Chondrocyte (in vitro differentiated cells): ENCODE measurements at regions not wholly inside any gene's neighbourhood (a gene's known extent, or its start where the extent isn't known, plus 50 kb on each side); places are given as distances from the start of the nearest gene placed in this dataset.

Experiments used
- DNase-seq: peaks from one replicate; pipeline ENCODE4 v3.0.0; 2021; ENCODE audit warnings: mixed read lengths, low spot score
- H3K27ac Mint-ChIP-seq: one replicate; pipeline ENCODE4 v1.8.0; 2021; ENCODE audit warnings: mild to moderate bottlenecking, moderate library complexity, mixed read lengths; ENCODE audit not compliant: unreplicated experiment
- H3K27me3 Mint-ChIP-seq: 2 replicates; pipeline ENCODE4 v1.8.0; 2021; ENCODE audit warnings: low read depth, mixed read lengths
- H3K36me3 Mint-ChIP-seq: 2 replicates; pipeline ENCODE4 v1.8.0; 2021; ENCODE audit warnings: low read depth, mixed read lengths
- H3K4me1 Mint-ChIP-seq: 2 replicates; pipeline ENCODE4 v1.8.0; 2021; ENCODE audit warnings: low read depth, mild to moderate bottlenecking, mixed read lengths
- H3K4me3 Mint-ChIP-seq: one replicate; pipeline ENCODE4 v1.8.0; 2021; ENCODE audit warnings: mild to moderate bottlenecking, moderate library complexity, mixed read lengths; ENCODE audit not compliant: unreplicated experiment
- H3K9me3 Mint-ChIP-seq: 2 replicates; pipeline ENCODE4 v1.8.0; 2021; ENCODE audit warnings: low read depth, mixed read lengths
- TF ChIP-seq, protein P1 (sequence below): fragments of 200-600 bp; sonication (generic); IDR thresholded peaks from 2 replicates; pipeline ENCODE4 v1.5.0; 2021; ENCODE audit warnings: antibody characterized with exemption, mild to moderate bottlenecking, moderate library complexity

- Mint-ChIP-seq H3K9me3 (no peaks in the 10 kb centered on the region), H3K4me3 (no peak overlapping the region), H3K27ac (no peak overlapping the region), H3K36me3 (no peaks in the 10 kb centered on the region), H3K27me3 (peaks cover 7% of the 10 kb centered on the region), H3K4me1 (no peaks in the 10 kb centered on the region)
- TF ChIP-seq, protein P1, sequence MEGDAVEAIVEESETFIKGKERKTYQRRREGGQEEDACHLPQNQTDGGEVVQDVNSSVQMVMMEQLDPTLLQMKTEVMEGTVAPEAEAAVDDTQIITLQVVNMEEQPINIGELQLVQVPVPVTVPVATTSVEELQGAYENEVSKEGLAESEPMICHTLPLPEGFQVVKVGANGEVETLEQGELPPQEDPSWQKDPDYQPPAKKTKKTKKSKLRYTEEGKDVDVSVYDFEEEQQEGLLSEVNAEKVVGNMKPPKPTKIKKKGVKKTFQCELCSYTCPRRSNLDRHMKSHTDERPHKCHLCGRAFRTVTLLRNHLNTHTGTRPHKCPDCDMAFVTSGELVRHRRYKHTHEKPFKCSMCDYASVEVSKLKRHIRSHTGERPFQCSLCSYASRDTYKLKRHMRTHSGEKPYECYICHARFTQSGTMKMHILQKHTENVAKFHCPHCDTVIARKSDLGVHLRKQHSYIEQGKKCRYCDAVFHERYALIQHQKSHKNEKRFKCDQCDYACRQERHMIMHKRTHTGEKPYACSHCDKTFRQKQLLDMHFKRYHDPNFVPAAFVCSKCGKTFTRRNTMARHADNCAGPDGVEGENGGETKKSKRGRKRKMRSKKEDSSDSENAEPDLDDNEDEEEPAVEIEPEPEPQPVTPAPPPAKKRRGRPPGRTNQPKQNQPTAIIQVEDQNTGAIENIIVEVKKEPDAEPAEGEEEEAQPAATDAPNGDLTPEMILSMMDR: no peak
- DNase-seq: no peak
Observed at GRCh38 chr2:53286345-53286744, 481.3 kb upstream of the CHAC2 start.

DNA sequence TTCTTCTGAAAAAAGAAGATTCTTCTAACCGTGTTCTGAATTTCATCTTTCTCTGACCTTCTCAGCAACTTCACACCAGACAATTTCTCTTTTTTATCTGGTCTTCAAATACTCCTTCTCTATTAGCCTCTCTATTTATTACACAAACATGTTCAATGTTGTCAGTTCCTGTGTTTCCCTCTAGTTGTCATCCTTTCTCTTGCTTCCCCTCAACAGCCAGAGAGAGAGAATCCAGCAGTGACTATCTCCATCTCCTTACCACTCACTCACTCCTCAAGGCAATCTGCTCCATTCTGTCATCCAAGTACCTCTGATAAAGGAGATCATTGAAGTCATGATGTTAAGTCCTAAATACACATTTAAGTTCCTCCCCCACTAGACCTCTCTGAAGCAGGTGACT is 491.9 kb upstream of the CHAC2 start:
- H3K36me3 Mint-ChIP-seq: no peaks in the 10 kb centered on the region
- H3K9me3 Mint-ChIP-seq: peaks cover 10% of the 10 kb centered on the region
- TF ChIP-seq, protein P1: no peak
- no peaks in the 10 kb centered on the region for H3K4me1 Mint-ChIP-seq
- peaks cover 26% of the 10 kb centered on the region for H3K27me3 Mint-ChIP-seq
- no peak for DNase-seq
- no peak overlapping the region for H3K4me3 Mint-ChIP-seq
- no peak overlapping the region for H3K27ac Mint-ChIP-seq

- no peak overlapping the region for H3K4me3 Mint-ChIP-seq
- no peaks in the 10 kb centered on the region for H3K4me1 Mint-ChIP-seq
- H3K36me3 Mint-ChIP-seq: no peaks in the 10 kb centered on the region
- peaks cover 12% of the 10 kb centered on the region for H3K27me3 Mint-ChIP-seq
- TF ChIP-seq, protein P1: no peak
- H3K9me3 Mint-ChIP-seq: peaks cover 10% of the 10 kb centered on the region
- no peak overlapping the region for H3K27ac Mint-ChIP-seq
- DNase-seq: no peak
Observed at GRCh38 chr2:53268626-53269025, 499.0 kb upstream of the CHAC2 start.

DNA sequence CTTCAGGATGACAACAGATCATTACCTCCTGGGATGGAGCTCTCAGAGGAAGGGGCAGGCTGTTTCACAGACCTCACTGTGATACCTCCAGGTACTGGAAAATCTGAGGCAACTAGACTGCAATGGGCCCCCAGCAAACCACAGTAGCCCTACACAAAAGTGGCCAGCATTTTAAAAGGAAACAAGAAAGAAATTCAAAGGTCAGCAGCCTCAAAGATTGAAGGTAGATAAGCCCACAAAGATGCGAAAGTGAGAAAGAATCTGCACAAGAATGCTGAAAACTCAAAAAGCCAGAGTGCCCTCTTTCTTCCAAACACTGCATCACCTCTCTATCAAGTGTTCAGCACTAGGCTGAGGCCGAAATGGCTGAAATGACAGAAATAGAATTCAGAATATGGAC is 499.5 kb upstream of the CHAC2 start:
- DNase-seq: no peak
- Mint-ChIP-seq H3K4me3 (no peak overlapping the region), H3K9me3 (peaks cover 12% of the 10 kb centered on the region), H3K27me3 (peaks cover 10% of the 10 kb centered on the region), H3K36me3 (no peaks in the 10 kb centered on the region), H3K27ac (no peak overlapping the region), H3K4me1 (no peaks in the 10 kb centered on the region)
- TF ChIP-seq, protein P1: peak; percentile 16

DNA sequence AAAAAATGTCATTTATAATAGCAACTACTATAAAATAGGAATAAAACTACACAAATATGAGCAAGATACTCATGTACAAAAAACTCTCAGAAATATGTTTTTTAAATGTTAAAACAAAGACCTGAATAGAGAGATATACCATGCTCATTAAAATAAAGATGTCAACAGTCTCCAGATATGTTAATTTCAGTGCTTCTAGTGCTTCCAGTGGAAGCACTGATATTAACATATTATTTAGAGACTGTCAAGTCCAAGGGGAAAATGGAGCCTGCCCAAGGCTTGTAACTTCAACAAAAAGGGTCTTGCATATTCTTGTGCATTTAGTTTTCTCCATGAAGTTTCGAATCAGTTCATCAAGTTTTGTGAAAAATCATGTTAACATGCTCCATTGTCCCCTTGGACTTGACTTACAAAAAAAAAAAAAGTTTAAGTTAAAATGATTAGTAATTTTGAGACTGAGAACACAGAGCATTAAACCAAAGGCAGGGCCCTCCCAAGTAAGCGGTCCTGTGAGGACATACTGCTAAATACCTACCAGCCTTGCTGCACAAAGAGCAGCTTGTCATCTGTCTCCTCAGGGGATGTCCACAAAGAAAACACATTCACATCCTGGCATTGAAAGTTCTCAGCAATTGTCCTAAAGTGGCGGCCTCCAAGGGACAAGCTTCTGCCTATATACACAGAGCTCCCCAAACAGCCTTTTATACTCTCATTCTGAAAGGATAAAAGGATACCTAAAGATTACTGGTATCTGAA is 501.9 kb upstream of the CHAC2 start:
- no peaks in the 10 kb centered on the region for H3K36me3 Mint-ChIP-seq
- no peak overlapping the region for H3K27ac Mint-ChIP-seq
- DNase-seq: no peak
- TF ChIP-seq, protein P1: no peak
- no peaks in the 10 kb centered on the region for H3K27me3 Mint-ChIP-seq
- peaks cover 2% of the 10 kb centered on the region for H3K9me3 Mint-ChIP-seq
- H3K4me3 Mint-ChIP-seq: no peak overlapping the region
- no peaks in the 10 kb centered on the region for H3K4me1 Mint-ChIP-seq
